Motor neuron (in vitro differentiated cells): ENCODE measurements at regions not wholly inside any gene's neighbourhood (a gene's known extent, or its start where the extent isn't known, plus 50 kb on each side); places are given as distances from the start of the nearest gene placed in this dataset.

Source experiments
- ATAC-seq, 8 experiments: fragments of 200-7000 bp; cut with Tn5 transposase; replicated peaks in 6 of 8; 2 replicates each; pipeline ENCODE4 v1.8.0; 2021; ENCODE audit warnings: mild to moderate bottlenecking in 8 of 8, moderate library complexity in 8 of 8
- H3K27ac ChIP-seq, 2 donors: fragments of 250-450 bp; sonication (Bioruptor Pico); 2 replicates each; pipeline ENCODE4 v1.9.0; 2021; ENCODE audit warnings: antibody characterized with exemption in 2 of 2, mild to moderate bottlenecking in 2 of 2, moderate library complexity in 1 of 2
- H3K4me1 ChIP-seq, 2 donors: fragments of 250-450 bp; sonication (Bioruptor Pico); replicated peaks in 1 of 2; 2 replicates each; pipeline ENCODE4 v1.6.1; 2021; ENCODE audit warnings: antibody characterized with exemption in 2 of 2, mild to moderate bottlenecking in 2 of 2, moderate library complexity in 1 of 2
- H3K4me3 ChIP-seq, 5 donors: fragments of 250-450 bp; sonication (Bioruptor Pico); 2 replicates each; pipeline ENCODE4 v1.9.0; 2021; ENCODE audit warnings: antibody characterized with exemption in 5 of 5, mild to moderate bottlenecking in 5 of 5, moderate library complexity in 4 of 5
- WGBS, 10 experiments: fragments of 450-650 bp; shearing (Covaris generic); methylation state at CpG; one replicate each; pipeline ENCODE4 v1.0.0; 2022; 5-methylcytosine and 5-hydroxymethylcytosine counted together
- in situ Hi-C, 9 experiments: fragments of 400-800 bp; cut with MboI; loops; one replicate each; pipeline ENCODE4 v1.15.0; 2021; ENCODE audit warnings: low sequenced_read_pairs in 9 of 9, low pct_unique_long_range_greater_than_20kb in 2 of 9; ENCODE audit not compliant: unreplicated experiment in 9 of 9

GRCh38 chr3:124210899-124211298 is 219.0 kb upstream of the ROPN1 start:
- in situ Hi-C loops: no loop called here

GRCh38 chr3:124213641-124214040 is 221.7 kb upstream of the ROPN1 start:
- no peak for ATAC-seq
- peaks cover 0 to 14% of the 10 kb centered on the region in 2 donors for H3K4me1 ChIP-seq
- H3K27ac ChIP-seq: no peak overlapping the region
- no peak overlapping the region for H3K4me3 ChIP-seq
- in situ Hi-C loops: no loop called here

More at GRCh38 chr3:124210899-124211298, 219.0 kb upstream of the ROPN1 start:
- Histone ChIP-seq H3K4me1 (peaks cover 8 to 24% of the 10 kb centered on the region in 2 donors), H3K4me3 (no peak overlapping the region), H3K27ac (no peak overlapping the region)
- peak in 5 of 8 experiments; percentile 56 to 75 (median 66) for ATAC-seq

GRCh38 chr3:124217542-124217941 is 225.6 kb upstream of the ROPN1 start:
- ATAC-seq: peak in 5 of 8 experiments; percentile 62 to 91 (median 71)
- in situ Hi-C loops: no loop called here
- Histone ChIP-seq H3K27ac (no peak overlapping the region), H3K4me1 (peaks cover 15 to 18% of the 10 kb centered on the region in 2 donors), H3K4me3 (no peak overlapping the region)
- WGBS, 10 experiments: 0 to 33% (median 14%) methylated on average over 1 to 3 of the region's 3 CpGs; no CpG with 5 or more reads in 5 of the 10 experiments

- Histone ChIP-seq H3K27ac (peak overlapping the region; percentile 27 to 56), H3K4me3 (no peak overlapping the region), H3K4me1 (peaks cover 21 to 27% of the 10 kb centered on the region in 2 donors)
- in situ Hi-C loops: no loop called here
- WGBS, 10 experiments: 38 to 72% (median 57%) methylated on average over 1 to 2 of the region's 2 CpGs; no CpG with 5 or more reads in 4 of the 10 experiments
- ATAC-seq: peak in 5 of 8 experiments; percentile 69 to 93 (median 78)
These were observed 229.5 kb upstream of the ROPN1 start for GRCh38 chr3:124221422-124221821.

GRCh38 chr3:124223853-124224252 is 231.9 kb upstream of the ROPN1 start:
- Histone ChIP-seq H3K4me1 (peaks cover 21 to 27% of the 10 kb centered on the region in 2 donors), H3K27ac (no peak overlapping the region), H3K4me3 (no peak overlapping the region)
- in situ Hi-C loops: no loop called here
- WGBS, 10 experiments: 0 to 71% (median 42%) methylated on average over 1 to 3 of the region's 3 CpGs; no CpG with 5 or more reads in 1 of the 10 experiments
- ATAC-seq: no peak

- H3K27ac ChIP-seq: no peak overlapping the region
- peaks cover 5 to 9% of the 10 kb centered on the region in 2 donors for H3K4me1 ChIP-seq
- WGBS, 10 experiments: 14 to 90% (median 75%) methylated on average over 1 of the region's 1 CpG; no CpG with 5 or more reads in 2 of the 10 experiments
- no peak for ATAC-seq
- in situ Hi-C loops: no loop called here
- no peak overlapping the region for H3K4me3 ChIP-seq
These were observed 235.3 kb upstream of the ROPN1 start for GRCh38 chr3:124227150-124227630.

- in situ Hi-C loops: no loop called here
- Histone ChIP-seq H3K27ac (no peak overlapping the region), H3K4me1 (peaks cover 3 to 8% of the 10 kb centered on the region in 2 donors), H3K4me3 (no peak overlapping the region)
- WGBS, 10 experiments: 67 to 100% (median 90%) methylated on average over 1 to 4 of the region's 5 CpGs; no CpG with 5 or more reads in 1 of the 10 experiments
- ATAC-seq: peak in 4 of 8 experiments; percentile 20 to 92 (median 42)
These were observed 237.5 kb upstream of the ROPN1 start for GRCh38 chr3:124229420-124229819.

- WGBS, 10 experiments: 70 to 100% (median 100%) methylated on average over 1 to 2 of the region's 2 CpGs; no CpG with 5 or more reads in 3 of the 10 experiments
- peaks cover 0 to 4% of the 10 kb centered on the region in 2 donors for H3K4me1 ChIP-seq
- ATAC-seq: no peak
- no peak overlapping the region for H3K4me3 ChIP-seq
- in situ Hi-C loops: no loop called here
- no peak overlapping the region for H3K27ac ChIP-seq
These were observed 237.9 kb upstream of the ROPN1 start for GRCh38 chr3:124229836-124230235.

GRCh38 chr3:124230432-124230831 is 238.5 kb upstream of the ROPN1 start:
- no peaks in the 10 kb centered on the region for H3K4me1 ChIP-seq
- H3K27ac ChIP-seq: no peak overlapping the region
- in situ Hi-C loops: no loop called here
- 40 to 100% (median 74%) methylated on average over 1 to 6 of the region's 6 CpGs; no CpG with 5 or more reads in 1 of the 10 experiments for WGBS, 10 experiments
- H3K4me3 ChIP-seq: no peak overlapping the region
- no peak for ATAC-seq

- Histone ChIP-seq H3K27ac (no peak overlapping the region), H3K4me1 (peaks cover 0 to 2% of the 10 kb centered on the region in 2 donors), H3K4me3 (no peak overlapping the region)
- in situ Hi-C loops: no loop called here
- ATAC-seq: peak in 2 of 8 experiments; percentile 47 to 54
- 48 to 100% (median 77%) methylated on average over 1 to 7 of the region's 7 CpGs for WGBS, 10 experiments
These were observed 239.1 kb upstream of the ROPN1 start for GRCh38 chr3:124230998-124231397.

- H3K27ac ChIP-seq: no peak overlapping the region
- in situ Hi-C loops: no loop called here
- peaks cover 9 to 15% of the 10 kb centered on the region in 2 donors for H3K4me1 ChIP-seq
- ATAC-seq: no peak
- 60 to 100% (median 86%) methylated on average over 1 to 2 of the region's 7 CpGs; no CpG with 5 or more reads in 5 of the 10 experiments for WGBS, 10 experiments
- no peak overlapping the region for H3K4me3 ChIP-seq
These were observed 242.9 kb upstream of the ROPN1 start for GRCh38 chr3:124234852-124235252.

- WGBS, 10 experiments: 64 to 100% (median 82%) methylated on average over 1 to 6 of the region's 6 CpGs; no CpG with 5 or more reads in 2 of the 10 experiments
- H3K4me3 ChIP-seq: no peak overlapping the region
- in situ Hi-C loops: no loop called here
- H3K27ac ChIP-seq: no peak overlapping the region
- peaks cover 9 to 15% of the 10 kb centered on the region in 2 donors for H3K4me1 ChIP-seq
- no peak for ATAC-seq
These were observed 243.5 kb upstream of the ROPN1 start for GRCh38 chr3:124235446-124235845.

- H3K27ac ChIP-seq: peak overlapping the region in 1 of 2 donors; percentile 70
- in situ Hi-C loops: no loop called here
- H3K4me3 ChIP-seq: no peak overlapping the region
- H3K4me1 ChIP-seq: peaks cover 13 to 19% of the 10 kb centered on the region in 2 donors
- peak in 7 of 8 experiments; percentile 64 to 96 (median 90) for ATAC-seq
- WGBS, 10 experiments: 45 to 100% (median 69%) methylated on average over 1 to 5 of the region's 5 CpGs
These were observed 251.4 kb upstream of the ROPN1 start for GRCh38 chr3:124243177-124243859.
